ENCODE measurements at regions not wholly inside any gene's neighbourhood (a gene's known extent, or its start where the extent isn't known, plus 50 kb on each side); places are given as distances from the start of the nearest gene placed in this dataset.
"Not testable (repeated sequence)": the region's sequence is repeated elsewhere in the genome, so short reads cannot be mapped to it uniquely, and the experiment has no call there.

DNA sequence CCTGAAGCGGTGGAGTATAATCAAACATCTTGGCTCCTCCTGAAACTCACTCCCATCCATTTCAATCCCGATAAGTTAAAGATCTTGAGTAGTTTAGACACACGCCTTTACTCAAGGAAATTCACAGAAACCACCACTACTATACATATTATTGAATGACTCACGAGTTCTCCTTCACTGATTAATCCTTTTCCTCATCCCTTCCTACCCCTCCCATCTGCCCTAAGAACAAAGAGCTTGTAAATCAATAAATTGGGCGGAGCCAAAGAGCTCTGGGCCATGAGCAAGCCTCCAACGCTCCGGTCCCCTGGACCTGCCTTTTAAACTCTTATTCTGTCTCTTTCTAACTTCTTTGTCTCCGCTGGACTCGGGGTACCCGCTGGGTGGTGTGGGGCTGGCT, 695.4 kb upstream of the SLIT2 start:
- TF ChIP-seq, protein P1, sequence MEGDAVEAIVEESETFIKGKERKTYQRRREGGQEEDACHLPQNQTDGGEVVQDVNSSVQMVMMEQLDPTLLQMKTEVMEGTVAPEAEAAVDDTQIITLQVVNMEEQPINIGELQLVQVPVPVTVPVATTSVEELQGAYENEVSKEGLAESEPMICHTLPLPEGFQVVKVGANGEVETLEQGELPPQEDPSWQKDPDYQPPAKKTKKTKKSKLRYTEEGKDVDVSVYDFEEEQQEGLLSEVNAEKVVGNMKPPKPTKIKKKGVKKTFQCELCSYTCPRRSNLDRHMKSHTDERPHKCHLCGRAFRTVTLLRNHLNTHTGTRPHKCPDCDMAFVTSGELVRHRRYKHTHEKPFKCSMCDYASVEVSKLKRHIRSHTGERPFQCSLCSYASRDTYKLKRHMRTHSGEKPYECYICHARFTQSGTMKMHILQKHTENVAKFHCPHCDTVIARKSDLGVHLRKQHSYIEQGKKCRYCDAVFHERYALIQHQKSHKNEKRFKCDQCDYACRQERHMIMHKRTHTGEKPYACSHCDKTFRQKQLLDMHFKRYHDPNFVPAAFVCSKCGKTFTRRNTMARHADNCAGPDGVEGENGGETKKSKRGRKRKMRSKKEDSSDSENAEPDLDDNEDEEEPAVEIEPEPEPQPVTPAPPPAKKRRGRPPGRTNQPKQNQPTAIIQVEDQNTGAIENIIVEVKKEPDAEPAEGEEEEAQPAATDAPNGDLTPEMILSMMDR (conservative IDR thresholded peaks at IDR 0.05; ENCODE audit: low read length), result not testable (repeated sequence)
- TF ChIP-seq EZH2phosphoT487 (IDR thresholded peaks at IDR 0.05; ENCODE audit: borderline replicate concordance), result not testable (repeated sequence)

Data from Loucy (cell line).